SHP77 (cell line): ENCODE measurements at regions not wholly inside any gene's neighbourhood (a gene's known extent, or its start where the extent isn't known, plus 50 kb on each side); places are given as distances from the start of the nearest gene placed in this dataset.
"Not testable (repeated sequence)": the region's sequence is repeated elsewhere in the genome, so short reads cannot be mapped to it uniquely, and the experiment has no call there.

ENCODE experiments used
- DNase-seq, 2 experiments: peaks; one replicate each; lab custom pipeline; 2025; lab: John Stamatoyannopoulos, UW

- no peak for DNase-seq
Observed at GRCh38 chr11:92168936-92169335, 55.7 kb upstream of the FAT3 start.

GRCh38 chr11:92167571-92167970, 57.0 kb upstream of the FAT3 start:
- DNase-seq: no peak

GRCh38 chr11:92166335-92166734, 58.3 kb upstream of the FAT3 start:
- DNase-seq: no peak

GRCh38 chr11:92163879-92164278, 60.7 kb upstream of the FAT3 start:
- DNase-seq: no peak

GRCh38 chr11:92162776-92163175, 61.8 kb upstream of the FAT3 start:
- no peak for DNase-seq

- DNase-seq: no peak
Observed at GRCh38 chr11:92159931-92160330, 64.7 kb upstream of the FAT3 start.

GRCh38 chr11:92157390-92157789, 67.2 kb upstream of the FAT3 start:
- DNase-seq: not testable (repeated sequence)

- DNase-seq: no peak
Observed at GRCh38 chr11:92154611-92155010, 70.0 kb upstream of the FAT3 start.

GRCh38 chr11:92154110-92154509, 70.5 kb upstream of the FAT3 start:
- no peak for DNase-seq

- DNase-seq: no peak
Observed at GRCh38 chr11:92153542-92153941, 71.1 kb upstream of the FAT3 start.

GRCh38 chr11:92152245-92152644, 72.4 kb upstream of the FAT3 start:
- no peak for DNase-seq

GRCh38 chr11:92149996-92150395, 74.6 kb upstream of the FAT3 start:
- DNase-seq: no peak

- DNase-seq: no peak
Observed at GRCh38 chr11:92141725-92142124, 82.9 kb upstream of the FAT3 start.

GRCh38 chr11:92141159-92141558, 83.5 kb upstream of the FAT3 start:
- DNase-seq: no peak

GRCh38 chr11:92140021-92140420, 84.6 kb upstream of the FAT3 start:
- no peak for DNase-seq

- DNase-seq: no peak
Observed at GRCh38 chr11:92138296-92138695, 86.3 kb upstream of the FAT3 start.

GRCh38 chr11:92137747-92138146, 86.9 kb upstream of the FAT3 start:
- no peak for DNase-seq

GRCh38 chr11:92136797-92137196, 87.8 kb upstream of the FAT3 start:
- DNase-seq: peak; percentile 15 to 32

- no peak for DNase-seq
Observed at GRCh38 chr11:92131289-92131865, 93.2 kb upstream of the FAT3 start.

GRCh38 chr11:92130421-92130831, 94.2 kb upstream of the FAT3 start:
- DNase-seq: no peak

- no peak for DNase-seq
Observed at GRCh38 chr11:92129811-92130210, 94.8 kb upstream of the FAT3 start.

GRCh38 chr11:92128026-92128425, 96.6 kb upstream of the FAT3 start:
- DNase-seq: no peak

GRCh38 chr11:92125321-92125720, 99.3 kb upstream of the FAT3 start:
- DNase-seq: no peak

- DNase-seq: no peak
Observed at GRCh38 chr11:92123540-92123939, 101.1 kb upstream of the FAT3 start.

GRCh38 chr11:92122561-92122960, 102.1 kb upstream of the FAT3 start:
- no peak for DNase-seq
